OCI-LY1 (cell line): ENCODE measurements at regions not wholly inside any gene's neighbourhood (a gene's known extent, or its start where the extent isn't known, plus 50 kb on each side); places are given as distances from the start of the nearest gene placed in this dataset.

Experiments
- EZH2 ChIP-seq: fragments of 200-600 bp; sonication (generic), shearing (Covaris generic); IDR thresholded peaks from 2 replicates; pipeline ENCODE4 v1.8.0; 2017; ENCODE audit warnings: borderline replicate concordance, mixed run types, mild to moderate bottlenecking, antibody characterized with exemption, low read length, moderate library complexity, mixed read lengths
- TF ChIP-seq, protein P1 (sequence below): fragments of 200-600 bp; sonication (generic), shearing (Covaris generic); IDR thresholded peaks from 2 replicates; pipeline ENCODE4 v1.5.1; 2017; ENCODE audit warnings: mild to moderate bottlenecking, antibody characterized with exemption, low read length, moderate library complexity, mixed read lengths

DNA sequence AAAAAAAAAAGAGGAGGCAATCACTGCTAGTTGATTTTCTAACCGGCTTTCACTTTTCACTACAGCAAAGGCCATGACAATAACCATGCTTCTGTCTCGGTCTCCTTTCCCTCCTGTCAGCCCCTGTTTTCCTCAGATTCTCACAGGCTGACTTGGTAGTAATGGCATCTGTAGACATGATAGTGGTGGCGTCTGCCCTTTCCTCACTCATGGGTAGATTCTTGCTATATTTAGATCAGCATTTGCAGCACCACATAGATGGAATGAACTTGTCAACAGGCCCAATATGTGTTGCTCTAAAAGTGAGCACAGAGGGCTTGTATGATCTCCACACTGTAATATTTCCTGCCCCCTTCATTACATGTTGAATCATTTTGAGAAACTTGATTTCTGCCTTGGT, 120.3 kb upstream of the FTMT start:
- TF ChIP-seq, protein P1, sequence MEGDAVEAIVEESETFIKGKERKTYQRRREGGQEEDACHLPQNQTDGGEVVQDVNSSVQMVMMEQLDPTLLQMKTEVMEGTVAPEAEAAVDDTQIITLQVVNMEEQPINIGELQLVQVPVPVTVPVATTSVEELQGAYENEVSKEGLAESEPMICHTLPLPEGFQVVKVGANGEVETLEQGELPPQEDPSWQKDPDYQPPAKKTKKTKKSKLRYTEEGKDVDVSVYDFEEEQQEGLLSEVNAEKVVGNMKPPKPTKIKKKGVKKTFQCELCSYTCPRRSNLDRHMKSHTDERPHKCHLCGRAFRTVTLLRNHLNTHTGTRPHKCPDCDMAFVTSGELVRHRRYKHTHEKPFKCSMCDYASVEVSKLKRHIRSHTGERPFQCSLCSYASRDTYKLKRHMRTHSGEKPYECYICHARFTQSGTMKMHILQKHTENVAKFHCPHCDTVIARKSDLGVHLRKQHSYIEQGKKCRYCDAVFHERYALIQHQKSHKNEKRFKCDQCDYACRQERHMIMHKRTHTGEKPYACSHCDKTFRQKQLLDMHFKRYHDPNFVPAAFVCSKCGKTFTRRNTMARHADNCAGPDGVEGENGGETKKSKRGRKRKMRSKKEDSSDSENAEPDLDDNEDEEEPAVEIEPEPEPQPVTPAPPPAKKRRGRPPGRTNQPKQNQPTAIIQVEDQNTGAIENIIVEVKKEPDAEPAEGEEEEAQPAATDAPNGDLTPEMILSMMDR, result no peak
- no peak for TF ChIP-seq EZH2
